Thymus (tissue), 11 donors: ENCODE measurements at regions not wholly inside any gene's neighbourhood (a gene's known extent, or its start where the extent isn't known, plus 50 kb on each side); places are given as distances from the start of the nearest gene placed in this dataset.

ENCODE experiments used
- DNase-seq, 9 donors: peaks; one replicate each; pipeline ENCODE4 v3.0.0-alpha.2; 2013; ENCODE audit warnings: low spot score in 9 of 9, low read depth in 6 of 9, missing footprints in 1 of 9
- H3K27ac ChIP-seq, 2 donors: one replicate each; pipeline ENCODE4 v1.5.1; 2013; ENCODE audit warnings: control low read depth in 1 of 2, low read depth in 1 of 2, low read length in 1 of 2, mild to moderate bottlenecking in 1 of 2, moderate library complexity in 1 of 2
- H3K27me3 ChIP-seq, 2 donors: one replicate each; pipeline ENCODE4 v1.5.1; 2013; ENCODE audit warnings: low read length in 1 of 2; ENCODE audit not compliant: control insufficient read depth in 2 of 2, insufficient read depth in 1 of 2
- H3K36me3 ChIP-seq, 2 donors: one replicate each; pipeline ENCODE4 v1.5.1; 2013; ENCODE audit warnings: low read length in 1 of 2, mild to moderate bottlenecking in 1 of 2, moderate library complexity in 1 of 2; ENCODE audit not compliant: control insufficient read depth in 2 of 2, insufficient read depth in 2 of 2
- H3K4me1 ChIP-seq, 2 donors: one replicate each; pipeline ENCODE4 v1.5.1; 2013; ENCODE audit warnings: low read length in 2 of 2; ENCODE audit not compliant: control insufficient read depth in 2 of 2, insufficient read depth in 2 of 2
- H3K4me3 ChIP-seq, 2 donors: one replicate each; pipeline ENCODE4 v1.5.1; 2013; ENCODE audit warnings: low read length in 2 of 2, control low read depth in 1 of 2, mild to moderate bottlenecking in 1 of 2
- H3K9me3 ChIP-seq, 2 donors: one replicate each; pipeline ENCODE4 v1.5.1; 2013; ENCODE audit warnings: low read length in 1 of 2, mild to moderate bottlenecking in 1 of 2; ENCODE audit not compliant: control insufficient read depth in 2 of 2, insufficient read depth in 1 of 2
- WGBS: extraction: QIAGEN DNeasy Blood & Tissue Kit; methylation state at CpG from one replicate; pipeline ENCODE4 v1.1.7; 2013; 5-methylcytosine and 5-hydroxymethylcytosine counted together
- donor health status: healthy.

GRCh38 chr12:70043490-70044138 is 199.6 kb upstream of the CNOT2 start:
- Histone ChIP-seq H3K36me3 (no peaks in the 10 kb centered on the region), H3K27me3 (no peaks in the 10 kb centered on the region), H3K9me3 (no peaks in the 10 kb centered on the region), H3K4me3 (no peak overlapping the region), H3K4me1 (no peaks in the 10 kb centered on the region), H3K27ac (no peak overlapping the region)
- 87% methylated on average over 4 of the region's 4 CpGs for WGBS
- DNase-seq = no peak

GRCh38 chr12:70044167-70044566 is 199.1 kb upstream of the CNOT2 start:
- WGBS = 83% methylated on average over 2 of the region's 2 CpGs
- no peaks in the 10 kb centered on the region for H3K36me3 ChIP-seq

GRCh38 chr12:70045036-70045435 is 198.2 kb upstream of the CNOT2 start:
- DNase-seq = no peak
- Histone ChIP-seq H3K4me3 (no peak overlapping the region), H3K9me3 (no peaks in the 10 kb centered on the region), H3K36me3 (no peaks in the 10 kb centered on the region), H3K27ac (no peak overlapping the region), H3K4me1 (no peaks in the 10 kb centered on the region), H3K27me3 (no peaks in the 10 kb centered on the region)
- 93% methylated on average over 3 of the region's 3 CpGs for WGBS

More at GRCh38 chr12:70044167-70044566, 199.1 kb upstream of the CNOT2 start:
- H3K27me3 ChIP-seq = no peaks in the 10 kb centered on the region
- no peaks in the 10 kb centered on the region for H3K4me1 ChIP-seq
- H3K27ac ChIP-seq = no peak overlapping the region
- DNase-seq = no peak
- no peak overlapping the region for H3K4me3 ChIP-seq
- no peaks in the 10 kb centered on the region for H3K9me3 ChIP-seq

- DNase-seq = no peak
- WGBS = 89% methylated on average over 4 of the region's 4 CpGs
Observed at GRCh38 chr12:70045514-70045913, 197.7 kb upstream of the CNOT2 start.

GRCh38 chr12:70048521-70049250 is 194.5 kb upstream of the CNOT2 start:
- H3K9me3 ChIP-seq = no peaks in the 10 kb centered on the region
- no peak overlapping the region for H3K27ac ChIP-seq
- no peaks in the 10 kb centered on the region for H3K27me3 ChIP-seq
- no peak for DNase-seq
- H3K36me3 ChIP-seq = no peaks in the 10 kb centered on the region
- H3K4me3 ChIP-seq = no peak overlapping the region
- 97% methylated on average over 1 of the region's 1 CpG for WGBS
- H3K4me1 ChIP-seq = no peaks in the 10 kb centered on the region

More at GRCh38 chr12:70045514-70045913, 197.7 kb upstream of the CNOT2 start:
- H3K36me3 ChIP-seq = no peaks in the 10 kb centered on the region
- no peaks in the 10 kb centered on the region for H3K27me3 ChIP-seq
- H3K27ac ChIP-seq = no peak overlapping the region
- no peaks in the 10 kb centered on the region for H3K9me3 ChIP-seq
- H3K4me1 ChIP-seq = no peaks in the 10 kb centered on the region
- H3K4me3 ChIP-seq = no peak overlapping the region

GRCh38 chr12:70049596-70050360 is 193.5 kb upstream of the CNOT2 start:
- Histone ChIP-seq H3K27me3 (no peaks in the 10 kb centered on the region), H3K4me1 (no peaks in the 10 kb centered on the region), H3K4me3 (no peak overlapping the region), H3K36me3 (no peaks in the 10 kb centered on the region), H3K9me3 (no peaks in the 10 kb centered on the region), H3K27ac (no peak overlapping the region)
- peak in 1 of 9 donors; percentile 4 for DNase-seq
- 77% methylated on average over 5 of the region's 5 CpGs for WGBS

GRCh38 chr12:70052476-70052875 is 190.8 kb upstream of the CNOT2 start:
- no peak for DNase-seq
- no peaks in the 10 kb centered on the region for H3K36me3 ChIP-seq
- H3K9me3 ChIP-seq = no peaks in the 10 kb centered on the region
- no peaks in the 10 kb centered on the region for H3K4me1 ChIP-seq
- WGBS = 85% methylated on average over 1 of the region's 1 CpG
- no peak overlapping the region for H3K27ac ChIP-seq
- no peak overlapping the region for H3K4me3 ChIP-seq
- H3K27me3 ChIP-seq = no peaks in the 10 kb centered on the region

- H3K27ac ChIP-seq = no peak overlapping the region
- no peaks in the 10 kb centered on the region for H3K9me3 ChIP-seq
- no peaks in the 10 kb centered on the region for H3K27me3 ChIP-seq
- no peaks in the 10 kb centered on the region for H3K36me3 ChIP-seq
- DNase-seq = no peak
- H3K4me3 ChIP-seq = no peak overlapping the region
- no peaks in the 10 kb centered on the region for H3K4me1 ChIP-seq
- 79% methylated on average over 4 of the region's 4 CpGs for WGBS
Observed at GRCh38 chr12:70052931-70053497, 190.2 kb upstream of the CNOT2 start.

GRCh38 chr12:70059373-70059772 is 183.9 kb upstream of the CNOT2 start:
- 86% methylated on average over 1 of the region's 1 CpG for WGBS
- no peak overlapping the region for H3K27ac ChIP-seq
- no peak for DNase-seq
- no peak overlapping the region for H3K4me3 ChIP-seq
- no peaks in the 10 kb centered on the region for H3K36me3 ChIP-seq
- no peaks in the 10 kb centered on the region for H3K4me1 ChIP-seq
- H3K27me3 ChIP-seq = no peaks in the 10 kb centered on the region
- H3K9me3 ChIP-seq = no peaks in the 10 kb centered on the region
